Muscle of back (tissue), 3 donors: ENCODE measurements at regions not wholly inside any gene's neighbourhood (a gene's known extent, or its start where the extent isn't known, plus 50 kb on each side); places are given as distances from the start of the nearest gene placed in this dataset.
A peak's percentile ranks its signal among the peaks of the same experiment; 100 is the strongest.
"Not testable (repeated sequence)": the region's sequence is repeated elsewhere in the genome, so short reads cannot be mapped to it uniquely, and the experiment has no call there.

ENCODE experiments used
- DNase-seq, 3 donors: peaks; one replicate each; pipeline versions ENCODE4 v3.0.0 to v3.0.0-alpha.2; 2013

- DNase-seq, result no peak
Observed at GRCh38 chr6:113655761-113656160, 201.4 kb upstream of the MARCKS start.

DNA sequence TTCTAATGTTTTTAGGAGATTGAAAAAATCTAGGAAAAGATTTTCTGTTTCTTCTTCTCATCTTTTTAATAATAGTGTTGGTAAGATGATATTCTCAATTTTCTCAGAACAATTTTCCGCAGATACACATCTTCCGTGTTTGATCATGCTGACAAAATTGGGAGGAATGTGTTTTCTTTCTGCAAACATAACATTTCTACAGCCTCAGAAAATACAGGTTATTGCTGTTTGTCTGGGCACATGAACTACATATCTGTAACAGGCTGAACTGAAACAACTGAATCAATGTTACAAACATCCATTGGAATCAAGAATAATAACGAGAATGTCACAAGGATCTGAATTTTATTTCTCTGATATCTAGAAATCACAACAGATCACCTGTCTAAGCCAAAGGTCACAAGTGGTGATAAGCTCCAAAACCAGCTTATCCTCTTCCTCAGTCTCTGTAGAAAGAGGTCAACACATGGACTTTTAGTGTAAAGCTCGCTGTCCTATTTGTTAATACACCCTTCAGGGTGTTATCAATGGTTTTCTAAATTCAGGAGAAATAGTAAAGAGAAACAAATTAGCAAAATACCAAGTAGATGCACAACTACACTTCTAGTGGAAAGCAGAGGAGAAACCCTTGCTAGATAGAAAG is 197.3 kb upstream of the MARCKS start:
- no peak for DNase-seq

DNA sequence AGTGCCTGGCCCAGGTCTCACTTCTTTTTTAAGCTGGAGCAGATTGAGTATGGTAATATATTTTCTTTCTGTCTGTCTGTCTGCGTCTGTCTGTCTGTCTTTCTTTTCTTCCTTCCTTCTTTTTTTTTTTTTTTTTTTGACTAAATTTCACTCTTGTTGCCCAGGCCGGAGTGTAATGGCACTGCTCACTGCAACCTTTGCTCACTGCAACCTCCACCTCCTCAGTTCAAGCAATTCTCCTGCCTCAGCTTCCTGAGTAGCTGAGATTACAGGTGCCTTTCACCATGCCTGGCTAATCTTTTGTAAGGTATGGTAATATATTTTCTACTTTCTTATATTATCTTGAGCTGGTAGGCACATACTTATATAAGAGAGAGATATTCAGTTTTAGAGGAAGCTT is 196.3 kb upstream of the MARCKS start:
- no peak for DNase-seq

- DNase-seq, result no peak
Observed at GRCh38 chr6:113662093-113662665, 195.0 kb upstream of the MARCKS start.

- DNase-seq, result no peak
Observed at GRCh38 chr6:113662688-113663333, 194.3 kb upstream of the MARCKS start.

- DNase-seq, result no peak
Observed at GRCh38 chr6:113664909-113665308, 192.2 kb upstream of the MARCKS start.

DNA sequence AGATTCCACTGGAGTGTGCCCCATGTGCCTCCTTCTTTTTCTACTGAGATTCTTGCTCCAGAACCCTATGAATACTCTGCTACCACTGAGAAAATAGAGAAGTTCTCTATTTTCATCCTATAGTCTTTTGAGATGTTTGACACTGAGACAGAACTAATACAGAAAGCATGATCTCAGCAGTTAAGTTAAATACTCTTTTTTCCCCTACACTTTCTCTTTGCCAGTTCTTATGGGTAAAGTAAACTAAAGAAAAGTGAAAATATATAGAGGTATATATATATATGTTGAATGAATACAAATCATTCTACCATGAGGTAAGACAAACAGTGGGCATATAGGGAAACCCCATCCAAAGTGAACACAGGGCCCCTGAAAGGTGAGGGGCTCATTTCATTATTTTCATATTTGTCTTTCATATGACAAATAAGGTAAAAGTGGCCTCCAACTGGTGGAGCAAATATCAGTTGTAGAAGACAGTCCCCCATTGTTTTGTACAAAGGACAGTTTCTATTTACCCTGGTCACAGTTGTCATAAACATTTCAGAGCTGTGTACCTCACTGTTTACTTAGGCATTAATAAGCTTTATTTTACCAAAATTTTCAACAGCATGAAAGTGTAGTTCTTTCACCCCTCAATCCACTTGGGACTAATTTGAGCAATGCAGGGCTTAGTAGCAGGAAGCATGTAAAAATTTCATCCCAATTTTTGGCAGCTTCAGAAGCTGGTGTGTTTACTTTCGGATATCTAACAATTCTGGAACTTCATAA is 188.3 kb upstream of the MARCKS start:
- DNase-seq, result peak in 1 of 3 donors; percentile 73

DNA sequence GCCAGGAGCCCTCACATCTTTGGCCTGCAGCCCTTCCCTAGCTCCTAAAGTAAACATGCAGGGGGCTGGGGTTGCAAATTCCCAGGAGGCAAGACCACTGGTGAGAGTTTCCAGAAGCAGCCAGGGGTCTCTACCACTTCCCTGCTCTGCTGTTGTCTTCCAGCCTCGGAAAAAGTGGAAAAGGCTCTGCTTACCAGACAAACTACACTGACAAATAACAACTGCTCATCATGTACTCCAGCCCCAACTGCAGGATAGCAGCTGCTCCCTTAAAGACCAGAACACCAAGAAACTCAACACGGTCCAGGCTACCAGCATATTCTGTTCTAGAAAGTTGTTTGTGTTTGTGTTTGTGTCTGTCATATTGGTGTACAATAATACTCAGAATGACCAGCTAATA is 187.5 kb upstream of the MARCKS start:
- peak in 1 of 3 donors; percentile 63 for DNase-seq

DNA sequence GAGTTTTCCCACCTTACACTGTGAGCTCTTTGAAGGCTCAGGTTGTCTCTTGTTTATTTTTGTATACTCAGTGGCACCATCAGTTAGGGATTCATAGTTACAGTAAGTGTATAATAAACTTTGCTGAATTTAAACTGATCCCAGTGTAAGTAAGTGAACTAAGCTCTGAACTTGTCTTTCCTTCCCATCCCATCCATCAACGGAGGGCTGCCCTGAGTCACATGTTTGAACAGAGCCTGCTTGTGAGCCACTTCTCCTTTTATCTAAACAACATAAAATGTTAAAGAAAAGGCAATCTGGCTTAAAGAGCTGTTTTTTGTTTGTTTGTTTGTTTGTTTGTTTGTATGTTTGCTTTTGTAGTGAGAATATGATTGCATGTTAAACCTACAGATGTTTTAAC is 185.7 kb upstream of the MARCKS start:
- DNase-seq, result peak in 1 of 3 donors; percentile 54

DNA sequence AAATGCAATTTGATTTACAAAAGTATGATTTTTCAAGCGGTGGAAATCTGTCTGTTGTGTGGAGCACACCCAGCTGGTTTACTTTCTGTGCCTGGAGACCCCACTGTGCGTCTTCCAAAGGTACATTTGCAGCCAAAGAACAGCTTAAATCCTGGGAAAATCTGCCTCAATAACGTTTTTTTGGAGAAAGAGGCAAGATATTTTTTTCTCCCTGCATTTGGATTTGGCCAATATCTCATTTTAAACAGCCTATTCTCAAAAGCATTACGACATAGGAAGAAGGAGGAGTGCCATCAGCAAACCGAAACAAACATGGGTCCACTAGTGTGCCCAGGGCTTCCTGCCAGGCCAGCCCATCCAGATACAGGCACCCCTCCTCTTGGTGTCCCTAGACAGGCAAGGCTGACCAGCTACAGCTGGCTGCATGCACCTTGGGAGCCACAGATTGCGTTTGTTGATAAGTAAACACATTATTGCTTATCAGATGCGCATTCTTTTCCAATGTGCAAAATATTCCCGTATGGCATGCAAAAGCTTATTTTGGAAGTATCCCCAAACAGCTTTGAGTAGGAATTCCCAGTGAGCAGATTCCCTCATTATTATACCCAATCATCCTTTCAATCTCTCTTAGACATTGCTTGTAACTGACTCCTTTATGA is 184.5 kb upstream of the MARCKS start:
- peak; percentile 67 to 95 (median 83) for DNase-seq

- DNase-seq, result no peak
Observed at GRCh38 chr6:113674075-113674474, 183.1 kb upstream of the MARCKS start.

DNA sequence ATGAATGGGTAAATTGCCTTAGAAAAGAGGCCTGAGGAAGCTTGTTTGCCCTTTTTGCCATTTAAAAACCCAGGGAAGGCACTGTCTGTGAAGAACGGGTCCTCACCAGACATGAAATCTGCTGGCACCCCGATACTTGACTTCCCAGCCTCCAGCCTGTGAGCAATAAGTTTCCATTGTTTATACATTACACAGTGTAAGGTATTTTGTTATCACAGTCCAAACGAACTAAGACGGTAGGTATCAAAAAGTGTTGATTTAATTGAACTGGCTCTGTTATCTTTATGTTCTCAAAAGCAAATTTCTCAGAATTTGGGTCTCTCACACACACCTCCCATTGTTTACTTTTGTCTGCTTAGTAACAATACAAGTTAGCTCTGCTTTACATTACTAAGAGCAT is 181.1 kb upstream of the MARCKS start:
- no peak for DNase-seq

- DNase-seq, result peak in 1 of 3 donors; percentile 69
Observed at GRCh38 chr6:113676968-113677367, 180.2 kb upstream of the MARCKS start.

- no peak for DNase-seq
Observed at GRCh38 chr6:113679051-113679450, 178.1 kb upstream of the MARCKS start.

DNA sequence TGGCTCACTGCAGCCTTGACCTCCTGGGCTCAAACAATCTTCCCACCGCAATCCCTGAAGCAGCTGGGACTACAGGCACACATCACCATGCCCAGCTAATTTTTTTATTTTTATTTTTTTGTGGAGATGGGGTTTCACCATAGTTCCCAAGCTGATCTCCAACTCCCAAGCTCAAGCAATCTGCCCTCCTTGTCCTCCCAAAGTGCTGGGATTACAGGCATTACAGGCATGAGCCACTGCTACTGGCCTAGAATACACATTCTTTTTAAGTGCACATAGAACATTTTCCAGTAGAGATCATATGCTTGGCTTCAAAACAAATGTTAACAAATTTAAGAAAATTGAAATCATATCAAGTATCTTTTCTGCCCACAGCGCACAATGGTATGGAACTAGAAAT is 176.8 kb upstream of the MARCKS start:
- DNase-seq, result no peak

GRCh38 chr6:113683968-113684367 is 173.2 kb upstream of the MARCKS start:
- no peak for DNase-seq

DNA sequence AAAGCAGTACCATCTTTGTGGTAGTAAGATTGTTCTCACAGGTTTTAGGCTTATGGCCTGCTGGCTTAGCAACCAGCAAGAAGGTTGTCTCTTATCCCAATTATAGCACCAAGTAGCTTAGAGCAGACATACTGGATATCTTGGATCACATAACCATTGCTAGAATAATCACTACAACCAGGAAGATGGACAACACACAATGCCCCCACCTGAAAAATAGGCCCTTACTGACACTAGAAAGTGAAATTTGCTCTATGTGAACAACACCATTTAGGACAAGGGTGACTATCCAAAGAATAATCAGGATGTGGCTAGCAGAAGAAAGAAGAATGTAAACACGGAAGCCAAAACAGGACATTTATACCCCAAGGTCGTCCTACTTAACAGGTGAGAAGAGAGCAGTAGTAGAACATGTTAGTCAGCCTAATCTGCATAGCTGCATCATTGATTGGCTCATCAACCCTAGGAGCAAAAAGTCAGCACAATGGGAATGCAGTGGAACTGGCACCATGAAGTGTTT is 172.7 kb upstream of the MARCKS start:
- no peak for DNase-seq

GRCh38 chr6:113686049-113686448 is 171.1 kb upstream of the MARCKS start:
- DNase-seq, result no peak

DNA sequence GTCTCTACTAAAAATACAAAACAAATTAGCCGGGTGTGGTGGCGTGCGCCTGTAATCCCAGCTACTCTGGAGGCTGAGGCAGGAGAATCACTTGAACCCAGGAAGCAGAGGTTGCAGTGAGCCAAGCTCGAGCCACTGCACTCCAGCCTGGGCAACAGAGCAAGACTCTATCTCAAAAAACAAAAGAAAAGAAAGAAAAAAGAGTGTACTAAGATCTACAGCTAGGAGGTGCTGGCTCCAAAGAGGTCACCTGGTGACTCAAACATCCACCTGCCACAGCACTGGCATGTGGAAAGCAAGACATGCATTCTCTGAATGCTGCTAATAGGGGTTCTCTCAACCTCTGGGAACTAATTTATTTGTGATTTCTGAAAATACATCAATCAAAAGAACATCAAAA is 167.5 kb upstream of the MARCKS start:
- DNase-seq, result not testable (repeated sequence)

GRCh38 chr6:113690281-113691259 is 166.6 kb upstream of the MARCKS start:
- peak in 2 of 3 donors; percentile 49 to 65 for DNase-seq

GRCh38 chr6:113691260-113691656 is 165.9 kb upstream of the MARCKS start:
- DNase-seq, result no peak
